ENCODE measurements at regions not wholly inside any gene's neighbourhood (a gene's known extent, or its start where the extent isn't known, plus 50 kb on each side); places are given as distances from the start of the nearest gene placed in this dataset.

DNA sequence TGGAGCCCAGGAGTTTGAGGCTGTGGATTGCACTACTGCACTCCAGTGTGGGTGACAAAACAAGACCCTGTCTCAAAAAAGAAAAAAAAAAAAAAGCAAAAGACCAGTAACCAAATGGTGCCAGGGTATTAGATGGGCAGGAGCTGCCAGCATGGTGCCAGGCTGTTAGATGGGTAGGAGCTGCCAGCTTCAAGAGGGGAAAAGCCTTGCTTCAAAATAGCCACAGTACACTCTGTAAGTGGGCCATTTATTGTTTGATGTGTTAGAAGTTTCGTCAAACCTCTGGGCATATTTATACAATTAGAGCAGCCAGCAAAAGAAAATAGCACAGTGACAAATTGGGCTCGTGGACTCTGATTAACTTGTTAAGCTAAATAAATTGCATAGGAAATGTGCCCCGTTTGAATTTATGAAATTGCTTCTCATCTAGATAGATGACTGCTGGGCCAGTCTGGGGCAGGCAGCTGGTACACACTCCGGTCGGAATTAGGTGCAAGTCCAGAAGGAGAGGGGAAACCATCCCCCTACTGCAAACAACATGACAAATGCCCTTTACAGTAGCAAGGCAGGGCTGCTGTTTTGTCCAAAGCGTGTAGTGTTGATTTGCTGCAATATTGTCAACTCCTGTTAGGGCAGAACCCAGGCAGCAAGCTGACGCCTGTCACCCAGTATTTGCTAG is 126.3 kb upstream of the IRX3 start:
- DNase-seq (ENCODE audit: low read depth, low spot score), result no peak
- no peak for TF ChIP-seq CTCF (IDR thresholded peaks at IDR 0.05; ENCODE audit: low read depth, low read length)
- in situ Hi-C loops (cut with HindIII; ENCODE audit: low sequenced_read_pairs), result no loop called here
- no peak overlapping the region for H3K4me3 ChIP-seq (ENCODE audit: low read depth, low read length)

- in situ Hi-C loops (cut with HindIII; ENCODE audit: low sequenced_read_pairs), result no loop called here
- DNase-seq (ENCODE audit: low read depth, low spot score), result no peak
- no peak for TF ChIP-seq CTCF (IDR thresholded peaks at IDR 0.05; ENCODE audit: low read depth, low read length)
- no peak overlapping the region for H3K4me3 ChIP-seq (ENCODE audit: low read depth, low read length)
Measured at GRCh38 chr16:54412037-54412436, 125.5 kb upstream of the IRX3 start.

DNA sequence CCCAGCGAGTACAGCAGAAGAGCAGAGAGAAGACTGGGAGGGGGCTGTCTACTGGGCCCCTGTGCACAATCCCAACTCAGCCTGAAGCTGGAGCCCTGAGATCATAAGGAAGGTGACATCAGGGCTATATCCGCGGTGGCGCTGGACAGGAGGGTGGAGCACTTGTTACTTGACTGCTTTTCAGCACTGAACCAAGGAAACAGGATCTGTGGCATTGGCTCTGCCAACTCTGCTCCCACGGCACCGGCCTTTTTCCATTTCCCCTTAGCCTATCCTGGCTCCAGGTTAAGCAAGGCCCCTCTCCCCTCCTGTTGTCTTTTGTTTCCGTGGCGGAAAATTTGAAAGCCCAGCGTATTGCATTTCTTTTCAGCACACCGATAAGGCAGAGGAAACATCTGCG is 125.0 kb upstream of the IRX3 start:
- no peak for TF ChIP-seq CTCF (IDR thresholded peaks at IDR 0.05; ENCODE audit: low read depth, low read length)
- H3K4me3 ChIP-seq (ENCODE audit: low read depth, low read length), result no peak overlapping the region
- DNase-seq (ENCODE audit: low read depth, low spot score), result no peak
- in situ Hi-C loops (cut with HindIII; ENCODE audit: low sequenced_read_pairs), result no loop called here

DNA sequence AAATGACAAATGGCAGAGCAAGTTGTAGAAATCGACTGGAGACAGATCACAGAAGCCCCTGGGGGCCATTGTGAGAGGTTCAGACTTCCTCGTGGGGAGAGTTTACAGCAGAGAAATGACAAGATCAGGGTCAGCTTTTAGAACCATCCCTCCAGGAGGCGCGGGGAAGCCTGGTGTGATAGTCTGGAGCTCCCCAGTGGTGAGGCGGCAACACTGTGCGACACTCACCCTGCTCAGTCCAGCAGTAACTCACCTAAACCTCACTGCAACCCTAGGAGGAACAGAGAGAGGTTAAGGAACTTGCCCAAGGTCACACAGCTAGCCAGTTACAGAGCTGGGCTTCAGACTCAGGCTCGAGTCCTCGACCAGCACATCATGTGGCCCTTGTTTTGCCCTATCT is 123.4 kb upstream of the IRX3 start:
- in situ Hi-C loops (cut with HindIII; ENCODE audit: low sequenced_read_pairs), result no loop called here
- no peak overlapping the region for H3K4me3 ChIP-seq (ENCODE audit: low read depth, low read length)
- no peak for DNase-seq (ENCODE audit: low read depth, low spot score)
- no peak for TF ChIP-seq CTCF (IDR thresholded peaks at IDR 0.05; ENCODE audit: low read depth, low read length)

DNA sequence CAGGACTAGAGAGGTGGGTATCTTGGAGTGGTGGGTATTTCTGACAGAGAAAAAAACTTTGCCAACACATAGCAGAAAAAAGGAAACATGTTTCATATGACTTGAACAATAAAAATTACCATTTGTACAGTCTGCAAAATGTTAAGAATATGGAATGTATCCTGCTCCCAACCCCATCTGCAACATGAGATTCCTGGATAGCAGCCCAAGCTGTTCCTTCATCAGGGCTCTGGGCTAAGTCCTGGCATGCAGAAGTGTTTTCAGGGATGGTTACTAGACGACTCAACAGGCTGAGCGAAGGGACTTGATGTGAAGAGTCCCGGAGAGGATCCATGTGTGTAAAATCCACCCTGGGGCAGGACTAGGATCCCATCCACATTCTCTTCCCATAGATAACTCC is 121.0 kb upstream of the IRX3 start:
- TF ChIP-seq CTCF (IDR thresholded peaks at IDR 0.05; ENCODE audit: low read depth, low read length), result no peak
- no peak overlapping the region for H3K4me3 ChIP-seq (ENCODE audit: low read depth, low read length)
- DNase-seq (ENCODE audit: low read depth, low spot score), result peak; percentile 52
- in situ Hi-C loops (cut with HindIII; ENCODE audit: low sequenced_read_pairs), result no loop called here

DNA sequence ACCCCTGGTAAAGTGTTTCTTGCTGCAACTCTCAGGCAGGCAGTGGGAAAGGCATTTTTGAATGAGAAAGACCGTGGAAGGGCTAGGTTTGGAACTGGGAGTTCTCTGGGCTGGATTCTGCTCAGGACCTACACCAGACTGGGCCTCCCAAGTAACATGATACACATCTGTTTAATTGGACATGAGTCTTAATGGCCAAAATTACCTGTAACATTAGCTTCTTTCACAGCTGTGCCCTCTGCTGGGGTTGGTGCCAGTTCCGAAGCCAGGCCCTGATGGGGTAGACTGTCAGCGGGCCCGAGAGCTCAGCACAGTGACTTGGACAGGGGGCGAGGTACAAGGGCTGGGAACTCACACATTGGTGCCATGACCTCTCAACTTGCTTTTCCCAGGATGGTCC is 118.9 kb upstream of the IRX3 start:
- in situ Hi-C loops (cut with HindIII; ENCODE audit: low sequenced_read_pairs), result no loop called here
- DNase-seq (ENCODE audit: low read depth, low spot score), result no peak
- no peak for TF ChIP-seq CTCF (IDR thresholded peaks at IDR 0.05; ENCODE audit: low read depth, low read length)
- no peak overlapping the region for H3K4me3 ChIP-seq (ENCODE audit: low read depth, low read length)

DNA sequence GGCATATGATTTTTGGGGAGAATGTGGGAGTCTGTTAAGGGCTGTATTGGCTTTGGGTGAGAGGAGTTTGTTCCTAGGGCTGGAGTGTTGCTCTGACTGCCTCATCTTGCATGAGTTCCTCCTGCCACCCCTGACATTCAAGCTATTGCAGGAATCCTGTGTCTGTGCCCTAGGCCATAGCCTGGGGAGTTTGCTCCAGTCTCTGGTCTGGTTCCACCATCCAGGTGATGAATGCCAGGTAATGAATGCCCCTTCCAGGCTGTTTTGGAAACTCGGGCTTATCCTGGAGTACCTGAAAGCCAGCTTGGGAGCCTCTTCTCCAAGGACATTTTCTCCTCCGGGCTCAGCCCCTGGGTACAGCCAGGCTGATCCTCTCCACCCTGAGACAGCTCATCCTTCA is 117.0 kb upstream of the IRX3 start:
- H3K4me3 ChIP-seq (ENCODE audit: low read depth, low read length), result no peak overlapping the region
- DNase-seq (ENCODE audit: low read depth, low spot score), result no peak
- in situ Hi-C loops (cut with HindIII; ENCODE audit: low sequenced_read_pairs), result no loop called here
- TF ChIP-seq CTCF (IDR thresholded peaks at IDR 0.05; ENCODE audit: low read depth, low read length), result no peak

All from astrocyte of the spinal cord (primary cell).